ENCODE measurements at regions not wholly inside any gene's neighbourhood (a gene's known extent, or its start where the extent isn't known, plus 50 kb on each side); places are given as distances from the start of the nearest gene placed in this dataset.

- no peak for TF ChIP-seq SIN3A (IDR thresholded peaks at IDR 0.05; ENCODE audit: borderline replicate concordance, insufficient read depth, low read depth, low read length)
- TF ChIP-seq, protein P1, sequence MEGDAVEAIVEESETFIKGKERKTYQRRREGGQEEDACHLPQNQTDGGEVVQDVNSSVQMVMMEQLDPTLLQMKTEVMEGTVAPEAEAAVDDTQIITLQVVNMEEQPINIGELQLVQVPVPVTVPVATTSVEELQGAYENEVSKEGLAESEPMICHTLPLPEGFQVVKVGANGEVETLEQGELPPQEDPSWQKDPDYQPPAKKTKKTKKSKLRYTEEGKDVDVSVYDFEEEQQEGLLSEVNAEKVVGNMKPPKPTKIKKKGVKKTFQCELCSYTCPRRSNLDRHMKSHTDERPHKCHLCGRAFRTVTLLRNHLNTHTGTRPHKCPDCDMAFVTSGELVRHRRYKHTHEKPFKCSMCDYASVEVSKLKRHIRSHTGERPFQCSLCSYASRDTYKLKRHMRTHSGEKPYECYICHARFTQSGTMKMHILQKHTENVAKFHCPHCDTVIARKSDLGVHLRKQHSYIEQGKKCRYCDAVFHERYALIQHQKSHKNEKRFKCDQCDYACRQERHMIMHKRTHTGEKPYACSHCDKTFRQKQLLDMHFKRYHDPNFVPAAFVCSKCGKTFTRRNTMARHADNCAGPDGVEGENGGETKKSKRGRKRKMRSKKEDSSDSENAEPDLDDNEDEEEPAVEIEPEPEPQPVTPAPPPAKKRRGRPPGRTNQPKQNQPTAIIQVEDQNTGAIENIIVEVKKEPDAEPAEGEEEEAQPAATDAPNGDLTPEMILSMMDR (IDR thresholded peaks at IDR 0.05) = no peak
- TF ChIP-seq REST (IDR thresholded peaks at IDR 0.05; ENCODE audit: insufficient read depth in 1 of 2, low read depth in 2 of 2, low read length in 1 of 2) = no peak
- TF ChIP-seq POLR2AphosphoS5 (IDR thresholded peaks at IDR 0.05; ENCODE audit: low read depth, low read length) = no peak
- no peak for TF ChIP-seq TCF7L2 (IDR thresholded peaks at IDR 0.05; ENCODE audit: low read depth, low read length)
- ChIA-PET POLR2A (no interaction called here), CTCF (no interaction called here)
- no TSS peak for BruUV-seq (replicated peaks)
- ATAC-seq (no peak), DNase-seq (ENCODE audit: low read depth, low spot score) (no peak)
- Histone ChIP-seq H3K4me3 (ENCODE audit: low read depth in 2 of 2, low read length in 2 of 2) (no peak overlapping the region), H3K9me3 (ENCODE audit: control insufficient read depth, insufficient read depth, low read depth, low read length) (no peaks in the 10 kb centered on the region), H3K27me3 (ENCODE audit: control insufficient read depth, insufficient read depth, low read length) (no peaks in the 10 kb centered on the region), H3K36me3 (ENCODE audit: control insufficient read depth, insufficient read depth, low read length) (no peaks in the 10 kb centered on the region), H3K27ac (ENCODE audit: low read length) (no peak overlapping the region), H3K4me1 (ENCODE audit: control insufficient read depth, insufficient read depth, low read length) (no peaks in the 10 kb centered on the region)
- intact Hi-C loops (cut with micrococcal nuclease; ENCODE audit: unreplicated experiment) (no loop called here), in situ Hi-C loops (cut with HindIII; ENCODE audit: low pct_unique_long_range_greater_than_20kb, low sequenced_read_pairs) (no loop called here)
These were observed 542.0 kb downstream of the FAM181B start for GRCh38 chr11:82191695-82192094.

GRCh38 chr11:82185925-82186324, 547.7 kb downstream of the FAM181B start:
- no peak overlapping the region for H3K4me3 ChIP-seq (ENCODE audit: low read depth in 2 of 2, low read length in 2 of 2)
- intact Hi-C loops (cut with micrococcal nuclease; ENCODE audit: unreplicated experiment) (no loop called here), in situ Hi-C loops (cut with HindIII; ENCODE audit: low pct_unique_long_range_greater_than_20kb, low sequenced_read_pairs) (no loop called here)
- no peak for DNase-seq (ENCODE audit: low read depth, low spot score)
- H3K27ac ChIP-seq (ENCODE audit: low read length) = no peak overlapping the region
- no peaks in the 10 kb centered on the region for H3K9me3 ChIP-seq (ENCODE audit: control insufficient read depth, insufficient read depth, low read depth, low read length)
- no TSS peak for BruUV-seq (replicated peaks)
- no peak for ATAC-seq
- ChIA-PET POLR2A (no interaction called here), CTCF (no interaction called here)
- no peaks in the 10 kb centered on the region for H3K27me3 ChIP-seq (ENCODE audit: control insufficient read depth, insufficient read depth, low read length)
- H3K4me1 ChIP-seq (ENCODE audit: control insufficient read depth, insufficient read depth, low read length) = no peaks in the 10 kb centered on the region
- H3K36me3 ChIP-seq (ENCODE audit: control insufficient read depth, insufficient read depth, low read length) = no peaks in the 10 kb centered on the region
- TF ChIP-seq POLR2AphosphoS5 (IDR thresholded peaks at IDR 0.05; ENCODE audit: low read depth, low read length) = no peak
- no peak for TF ChIP-seq REST (IDR thresholded peaks at IDR 0.05; ENCODE audit: insufficient read depth in 1 of 2, low read depth in 2 of 2, low read length in 1 of 2)
- TF ChIP-seq, protein P1 (IDR thresholded peaks at IDR 0.05) = no peak
- TF ChIP-seq SIN3A (IDR thresholded peaks at IDR 0.05; ENCODE audit: borderline replicate concordance, insufficient read depth, low read depth, low read length) = no peak
- TF ChIP-seq TCF7L2 (IDR thresholded peaks at IDR 0.05; ENCODE audit: low read depth, low read length) = no peak

All from Panc1 (cell line).